ENCODE measurements at regions not wholly inside any gene's neighbourhood (a gene's known extent, or its start where the extent isn't known, plus 50 kb on each side); places are given as distances from the start of the nearest gene placed in this dataset.

- TF ChIP-seq EZH2 (IDR thresholded peaks at IDR 0.05; ENCODE audit: insufficient read depth, poor library complexity, severe bottlenecking) (no peak), EZH2phosphoT487 (IDR thresholded peaks at IDR 0.05; ENCODE audit: insufficient read depth, low read depth) (no peak)
These were observed 363.7 kb upstream of the SPHKAP start for GRCh38 chr2:228545041-228545747.
